Vagina (tissue), 2 donors: ENCODE measurements at regions not wholly inside any gene's neighbourhood (a gene's known extent, or its start where the extent isn't known, plus 50 kb on each side); places are given as distances from the start of the nearest gene placed in this dataset.

Experiments used
- POLR2A ChIP-seq, 2 donors: fragments of 450-650 bp; IDR thresholded peaks; one replicate each; pipeline ENCODE4 v1.6.1; 2017; ENCODE audit warnings: antibody characterized with exemption in 2 of 2, mild to moderate bottlenecking in 2 of 2, moderate library complexity in 2 of 2
- POLR2AphosphoS5 ChIP-seq, 2 donors: sonication (generic); formaldehyde crosslinking; IDR thresholded peaks; one replicate each; pipeline ENCODE4 v1.9.0; 2017; ENCODE audit warnings: antibody characterized with exemption in 2 of 2, mild to moderate bottlenecking in 2 of 2, low read depth in 1 of 2; ENCODE audit not compliant: insufficient read depth in 1 of 2
- TF ChIP-seq, protein P1 (sequence below), 3 experiments: fragments of 450-650 bp in 2 of 3; fragments of 200-600 bp in 1 of 3; sonication (generic) in 1 of 3; IDR thresholded peaks; one replicate each; pipeline ENCODE4 v1.5.1; 2017 to 2019; ENCODE audit warnings: antibody characterized with exemption in 3 of 3, mild to moderate bottlenecking in 2 of 3, moderate library complexity in 2 of 3

DNA sequence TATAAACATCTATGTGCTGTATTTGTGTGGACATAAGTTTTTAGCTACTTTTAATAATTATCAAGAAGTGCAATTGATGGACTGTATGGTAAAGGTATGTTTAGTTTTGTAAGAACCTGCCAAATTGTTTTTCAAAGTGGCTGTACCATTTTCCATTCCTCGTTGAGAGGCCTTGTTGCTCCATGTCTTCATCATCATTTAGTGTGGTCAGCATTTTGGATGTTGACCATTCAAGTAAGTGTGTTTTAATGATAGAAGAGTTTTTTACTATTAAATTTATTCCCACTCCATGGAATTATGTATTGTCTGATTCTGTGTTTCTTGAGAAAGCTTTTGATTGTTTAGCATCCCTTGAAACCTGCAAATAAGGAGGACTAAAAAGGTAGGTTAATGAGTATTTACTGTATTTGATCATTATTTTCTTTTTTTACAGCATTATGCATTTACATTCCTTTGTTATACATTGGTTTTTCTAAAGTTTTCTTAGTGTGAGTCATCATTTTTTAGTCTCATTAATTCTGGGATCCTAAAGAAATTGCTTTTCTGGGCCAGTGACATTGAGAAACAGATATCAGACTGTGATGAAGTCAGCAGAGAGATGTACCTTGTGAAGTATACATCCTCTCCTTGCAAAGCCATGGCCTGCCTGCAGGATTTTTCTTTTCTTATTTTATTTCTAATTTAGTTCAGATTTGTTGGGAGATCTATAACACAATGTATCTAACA lies 312.8 kb upstream of the PTCHD4 start:
- TF ChIP-seq, protein P1, sequence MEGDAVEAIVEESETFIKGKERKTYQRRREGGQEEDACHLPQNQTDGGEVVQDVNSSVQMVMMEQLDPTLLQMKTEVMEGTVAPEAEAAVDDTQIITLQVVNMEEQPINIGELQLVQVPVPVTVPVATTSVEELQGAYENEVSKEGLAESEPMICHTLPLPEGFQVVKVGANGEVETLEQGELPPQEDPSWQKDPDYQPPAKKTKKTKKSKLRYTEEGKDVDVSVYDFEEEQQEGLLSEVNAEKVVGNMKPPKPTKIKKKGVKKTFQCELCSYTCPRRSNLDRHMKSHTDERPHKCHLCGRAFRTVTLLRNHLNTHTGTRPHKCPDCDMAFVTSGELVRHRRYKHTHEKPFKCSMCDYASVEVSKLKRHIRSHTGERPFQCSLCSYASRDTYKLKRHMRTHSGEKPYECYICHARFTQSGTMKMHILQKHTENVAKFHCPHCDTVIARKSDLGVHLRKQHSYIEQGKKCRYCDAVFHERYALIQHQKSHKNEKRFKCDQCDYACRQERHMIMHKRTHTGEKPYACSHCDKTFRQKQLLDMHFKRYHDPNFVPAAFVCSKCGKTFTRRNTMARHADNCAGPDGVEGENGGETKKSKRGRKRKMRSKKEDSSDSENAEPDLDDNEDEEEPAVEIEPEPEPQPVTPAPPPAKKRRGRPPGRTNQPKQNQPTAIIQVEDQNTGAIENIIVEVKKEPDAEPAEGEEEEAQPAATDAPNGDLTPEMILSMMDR (IDR thresholded peaks at IDR 0.05): no peak
- TF ChIP-seq POLR2AphosphoS5 (IDR thresholded peaks at IDR 0.05; ENCODE audit: insufficient read depth in 1 of 2, low read depth in 1 of 2) (no peak), POLR2A (IDR thresholded peaks at IDR 0.05) (no peak)
